Suprapubic skin (tissue), 4 donors: ENCODE measurements at regions not wholly inside any gene's neighbourhood (a gene's known extent, or its start where the extent isn't known, plus 50 kb on each side); places are given as distances from the start of the nearest gene placed in this dataset.

Experiments used
- CTCF ChIP-seq, 2 donors: fragments of 200-600 bp in 1 of 2; fragments of 450-650 bp in 1 of 2; sonication (generic) in 1 of 2; IDR thresholded peaks; one replicate each; pipeline ENCODE4 v1.5.1; 2016 to 2019; ENCODE audit warnings: antibody characterized with exemption in 2 of 2, mild to moderate bottlenecking in 1 of 2, moderate library complexity in 1 of 2
- POLR2A ChIP-seq, 2 donors: fragments of 450-650 bp; IDR thresholded peaks; one replicate each; pipeline ENCODE4 v1.6.1; 2017; ENCODE audit warnings: antibody characterized with exemption in 2 of 2, mild to moderate bottlenecking in 2 of 2, moderate library complexity in 2 of 2
- POLR2AphosphoS5 ChIP-seq, 3 donors: sonication (generic); formaldehyde crosslinking; IDR thresholded peaks; one replicate each; pipeline ENCODE4 v1.6.1; 2017; ENCODE audit warnings: antibody characterized with exemption in 3 of 3

DNA sequence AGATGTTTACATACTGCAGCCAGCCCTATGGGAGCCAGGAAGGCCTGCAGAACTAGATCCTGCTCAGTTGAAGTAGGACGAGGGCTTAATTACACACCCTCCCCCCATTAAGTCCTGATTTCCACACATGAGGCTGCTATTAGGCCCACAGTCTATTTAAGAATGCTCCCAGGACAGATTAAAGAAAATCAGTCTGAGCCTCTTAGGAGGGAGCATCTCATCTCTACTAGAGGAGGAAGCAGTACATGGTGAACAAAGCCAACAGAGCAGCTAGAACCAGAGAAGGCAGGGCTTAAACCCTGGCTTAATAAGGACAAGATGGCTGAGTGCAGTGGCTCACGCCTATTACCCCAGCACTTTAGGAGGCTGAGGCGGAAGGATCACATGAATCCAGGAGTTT is 55.8 kb upstream of the ARHGAP5 start:
- TF ChIP-seq CTCF (IDR thresholded peaks at IDR 0.05) (no peak), POLR2AphosphoS5 (IDR thresholded peaks at IDR 0.05) (no peak), POLR2A (IDR thresholded peaks at IDR 0.05) (no peak)
